Fibroblast of the aortic adventitia (primary cell): ENCODE measurements at regions not wholly inside any gene's neighbourhood (a gene's known extent, or its start where the extent isn't known, plus 50 kb on each side); places are given as distances from the start of the nearest gene placed in this dataset.

Experiments
- DNase-seq: peaks from one replicate; pipeline ENCODE4 v3.0.0-alpha.2; 2010; ENCODE audit warnings: low read depth
- H3K4me3 ChIP-seq: 2 replicates; pipeline ENCODE4 v1.5.1; 2011; ENCODE audit warnings: low read depth, mild to moderate bottlenecking, control low read depth, low read length, moderate library complexity
- CTCF ChIP-seq: IDR thresholded peaks from 2 replicates; pipeline ENCODE4 v1.5.1; 2011; ENCODE audit warnings: mild to moderate bottlenecking, low read length, control low read depth, inconsistent platforms; ENCODE audit not compliant: insufficient read depth

GRCh38 chr9:106620866-106621265 lies 242.1 kb upstream of the ZNF462 start:
- DNase-seq: no peak
- no peak for TF ChIP-seq CTCF
- H3K4me3 ChIP-seq: no peak overlapping the region

GRCh38 chr9:106621313-106622163 lies 241.4 kb upstream of the ZNF462 start:
- H3K4me3 ChIP-seq: no peak overlapping the region
- no peak for DNase-seq
- no peak for TF ChIP-seq CTCF

DNA sequence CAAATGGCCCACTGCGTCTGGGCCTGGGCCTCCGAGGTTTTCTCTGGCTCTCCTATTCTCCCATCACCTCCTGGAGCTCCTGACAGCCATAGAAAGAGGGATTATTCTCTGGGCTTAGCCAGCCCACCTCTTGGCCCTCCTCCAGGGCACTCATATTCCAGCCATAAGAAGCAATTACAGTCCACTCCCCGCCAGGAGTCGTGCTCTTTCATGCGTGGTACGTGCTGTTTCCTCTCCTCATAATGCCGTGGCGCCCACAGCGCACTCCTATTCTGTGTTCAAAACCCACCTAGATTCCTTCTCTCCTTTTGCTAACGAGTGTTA lies 240.8 kb upstream of the ZNF462 start:
- no peak overlapping the region for H3K4me3 ChIP-seq
- DNase-seq: no peak
- no peak for TF ChIP-seq CTCF

DNA sequence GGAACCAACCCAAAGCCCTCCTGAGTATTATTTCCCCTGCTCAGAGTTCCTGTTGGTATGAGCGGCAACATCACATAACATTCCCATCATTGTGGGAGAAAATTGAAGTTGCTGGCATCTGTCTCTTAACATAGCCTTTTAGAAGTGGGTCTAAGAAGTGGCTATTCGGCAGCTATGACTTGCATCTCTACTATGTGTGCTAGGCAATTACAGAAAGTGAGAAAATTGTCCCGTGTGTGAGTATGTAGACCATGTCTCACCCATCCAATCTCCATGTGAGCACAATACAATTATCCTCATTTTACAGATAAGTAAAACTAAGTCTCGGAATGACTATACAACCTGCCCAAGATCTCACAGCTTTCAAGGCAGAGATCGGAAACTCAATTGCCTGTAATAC lies 239.4 kb upstream of the ZNF462 start:
- no peak for DNase-seq
- H3K4me3 ChIP-seq: no peak overlapping the region
- no peak for TF ChIP-seq CTCF

GRCh38 chr9:106625259-106625789 lies 237.6 kb upstream of the ZNF462 start:
- no peak for TF ChIP-seq CTCF
- H3K4me3 ChIP-seq: no peak overlapping the region
- DNase-seq: no peak

DNA sequence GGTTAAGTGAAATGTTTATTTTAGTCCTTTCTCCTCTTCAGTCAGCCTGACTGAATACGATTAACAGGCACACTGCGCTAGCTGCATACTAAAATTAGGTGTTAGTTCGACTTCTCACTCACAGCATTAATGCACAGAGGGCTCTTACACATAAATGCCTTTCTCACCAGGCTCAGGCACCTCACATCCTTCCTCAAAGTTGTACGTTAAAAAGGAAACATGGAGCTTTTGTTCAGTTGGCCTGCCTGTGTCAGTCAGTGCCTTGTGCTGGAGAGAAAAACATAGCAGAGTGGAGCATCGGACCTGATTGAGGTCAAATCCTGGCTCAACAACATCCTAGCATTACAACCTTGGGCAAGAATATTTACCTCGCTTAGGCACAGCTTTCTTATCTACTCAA lies 236.0 kb upstream of the ZNF462 start:
- TF ChIP-seq CTCF: no peak
- no peak overlapping the region for H3K4me3 ChIP-seq
- no peak for DNase-seq
